K562 (cell line): ENCODE measurements at regions not wholly inside any gene's neighbourhood (a gene's known extent, or its start where the extent isn't known, plus 50 kb on each side); places are given as distances from the start of the nearest gene placed in this dataset.

ENCODE experiments used
- ATAC-seq: fragments of 200-7000 bp; cut with Tn5 transposase; 3 replicates; pipeline ENCODE4 v1.9.1; 2020; ENCODE audit warnings: moderate library complexity
- BruUV-seq: library from RNA; stranded (reverse); fragments of 400-500 nt; replicated peaks from 2 replicates; lab custom pipeline; 2021; lab: Mats Ljungman, UMichigan
- CTCF ChIA-PET: fragments of 300-600 bp; formaldehyde crosslinking; extraction: SDS; loops from one replicate; lab custom pipeline; 2021; ENCODE audit warnings: low intra/inter-chr PET ratio; lab: Yijun Ruan, JAX
- POLR2A ChIA-PET: fragments of 300-600, 350-650 bp; sonication (Branson Sonifier 250); formaldehyde crosslinking; extraction: SDS; loops from one replicate; lab custom pipeline; 2021; ENCODE audit warnings: antibody characterized with exemption, inconsistent platforms; lab: Yijun Ruan, JAX
- DNase-seq, 4 experiments: peaks; one replicate each; pipeline versions ENCODE4 v3.0.0 to v3.0.0-alpha.2; 2011 to 2018; ENCODE audit warnings: low spot score in 3 of 4, mixed read lengths in 3 of 4; ENCODE audit errors: extremely low read depth in 1 of 4
- FAIRE-seq: peaks from 2 replicates; lab custom pipeline; 2011; peaks lifted over from hg19 to GRCh38; lab: Jason Lieb, UNC
- H2AFZ ChIP-seq: 2 replicates; pipeline ENCODE4 v1.6.0; 2011; ENCODE audit warnings: low read depth, low read length, control low read depth, inconsistent platforms
- H3K27ac ChIP-seq: fragments of 200-600 bp; 3 replicates; pipeline ENCODE4 v1.8.0; 2011; ENCODE audit warnings: low read depth, mild to moderate bottlenecking, control low read depth, inconsistent platforms, low read length, moderate library complexity, mixed read lengths; ENCODE audit errors: extremely low read depth
- H3K27me3 ChIP-seq, 2 experiments: fragments of 300-600 bp in 1 of 2; 2 replicates in 1 of 2; 3 replicates in 1 of 2; pipeline versions ENCODE4 v1.6.0 to v1.8.0; 2011; ENCODE audit warnings: inconsistent platforms in 2 of 2, low read length in 2 of 2, mild to moderate bottlenecking in 1 of 2, mixed read lengths in 1 of 2, moderate library complexity in 1 of 2; ENCODE audit not compliant: control insufficient read depth in 2 of 2, insufficient read depth in 2 of 2
- H3K36me3 ChIP-seq: fragments of 300-600 bp; 3 replicates; pipeline ENCODE4 v1.8.0; 2011; ENCODE audit warnings: mild to moderate bottlenecking, low read length, inconsistent platforms; ENCODE audit not compliant: control insufficient read depth, insufficient read depth
- H3K4me1 ChIP-seq, 2 experiments: fragments of 200-600 bp in 1 of 2; replicated peaks in 1 of 2; 2 replicates in 1 of 2; 3 replicates in 1 of 2; pipeline versions ENCODE4 v1.5.1 to v1.8.0; 2011; ENCODE audit warnings: inconsistent platforms in 2 of 2, low read length in 2 of 2, mild to moderate bottlenecking in 1 of 2, mixed read lengths in 1 of 2, moderate library complexity in 1 of 2; ENCODE audit not compliant: control insufficient read depth in 2 of 2, insufficient read depth in 2 of 2
- H3K4me2 ChIP-seq: 2 replicates; pipeline ENCODE4 v1.6.1; 2011; ENCODE audit warnings: low read length, control low read depth, inconsistent platforms, mixed read lengths; ENCODE audit not compliant: insufficient read depth
- H3K4me3 ChIP-seq: fragments of 200-600 bp; sonication (generic), shearing (Covaris generic); 2 replicates; pipeline ENCODE4 v1.5.1; 2016; ENCODE audit warnings: control low read depth, inconsistent platforms
- H3K79me2 ChIP-seq: fragments of 200-600 bp; 3 replicates; pipeline ENCODE4 v1.8.0; 2011; ENCODE audit warnings: low read length, inconsistent platforms; ENCODE audit not compliant: control insufficient read depth, insufficient read depth
- H3K9ac ChIP-seq, 2 experiments: 2 replicates each; pipeline versions ENCODE4 v1.6.0 to v1.6.1; 2011; ENCODE audit warnings: low read depth in 2 of 2, low read length in 2 of 2, control low read depth in 1 of 2, inconsistent platforms in 1 of 2, mild to moderate bottlenecking in 1 of 2, mixed read lengths in 1 of 2; ENCODE audit not compliant: insufficient read depth in 1 of 2
- H3K9me1 ChIP-seq: one replicate; pipeline ENCODE4 v1.6.0; 2011; ENCODE audit warnings: inconsistent platforms, mild to moderate bottlenecking, low read length, moderate library complexity; ENCODE audit not compliant: control insufficient read depth, insufficient read depth
- H3K9me3 ChIP-seq: replicated peaks from 2 replicates; pipeline ENCODE4 v1.5.1; 2011; ENCODE audit warnings: low read depth, low read length, inconsistent platforms; ENCODE audit not compliant: control insufficient read depth, insufficient read depth
- H4K20me1 ChIP-seq: replicated peaks from 2 replicates; pipeline ENCODE4 v1.6.1; 2011; ENCODE audit warnings: low read length, inconsistent platforms, mixed read lengths; ENCODE audit not compliant: control insufficient read depth, insufficient read depth
- ATF3 ChIP-seq, 2 experiments: fragments of 450-650 bp in 1 of 2; sonication (generic) in 1 of 2; formaldehyde crosslinking in 1 of 2; IDR thresholded peaks in 1 of 2; conservative IDR thresholded peaks in 1 of 2; 2 replicates each; pipeline versions ENCODE4 v1.6.1 to v1.8.1; 2016 to 2023; ENCODE audit warnings: mild to moderate bottlenecking in 2 of 2, moderate library complexity in 2 of 2, inconsistent platforms in 1 of 2, missing genetic modification reagents in 1 of 2
- CUX1 ChIP-seq: fragments of 200-800 bp; sonication (Bioruptor generic); IDR thresholded peaks from 2 replicates; pipeline ENCODE4 v1.6.1; 2016; ENCODE audit warnings: missing genetic modification characterization, missing compliant biosample characterization
- HMGXB4 ChIP-seq: sonication (generic); formaldehyde crosslinking; IDR thresholded peaks from 2 replicates; pipeline ENCODE4 v1.8.1; 2023; ENCODE audit warnings: mild to moderate bottlenecking, missing genetic modification reagents
- NFIC ChIP-seq: fragments of 450-650 bp; IDR thresholded peaks from 2 replicates; pipeline ENCODE4 v1.6.1; 2017; ENCODE audit warnings: mild to moderate bottlenecking, inconsistent platforms
- NUFIP1 ChIP-seq: fragments of 450-650 bp; IDR thresholded peaks from 2 replicates; pipeline ENCODE4 v1.6.1; 2018; ENCODE audit not compliant: partially characterized antibody
- POLR2H ChIP-seq: IDR thresholded peaks from 2 replicates; pipeline ENCODE4 v1.6.1; 2016; ENCODE audit warnings: missing genetic modification characterization, low read depth, mild to moderate bottlenecking, control low read depth, missing compliant biosample characterization, moderate library complexity
- SAFB ChIP-seq: fragments of 200-400 bp; formaldehyde crosslinking; IDR thresholded peaks from 2 replicates; pipeline ENCODE4 v1.6.1; 2017; ENCODE audit warnings: low read depth, low read length, borderline replicate concordance
- TSC22D4 ChIP-seq: fragments of 450-650 bp; IDR thresholded peaks from 2 replicates; pipeline ENCODE4 v1.6.1; 2016; ENCODE audit warnings: missing genetic modification characterization, missing biosample characterization, control low read depth
- WGBS: fragments of 100-300 bp; shearing (Covaris generic); methylation state at CpG from one replicate; pipeline ENCODE4 v1.1.6; 2016; ENCODE audit warnings: low coverage, mixed read lengths; ENCODE audit not compliant: insufficient coverage; ENCODE audit errors: missing lambda C conversion rate; 5-methylcytosine and 5-hydroxymethylcytosine counted together
- in situ Hi-C: fragments of 300-500 bp; cut with MboI; formaldehyde crosslinking; loops from 4 replicates; pipeline ENCODE4 v1.15.0; 2018; ENCODE audit warnings: inconsistent platforms, mixed read lengths
- intact Hi-C: fragments of 100-400 bp; cut with micrococcal nuclease; formaldehyde crosslinking; loops from 2 replicates; pipeline ENCODE4 v1.14.2; 2022

GRCh38 chr3:45319996-45320305, 68.4 kb upstream of the LARS2 start:
- H3K79me2 ChIP-seq, result no peaks in the 10 kb centered on the region
- H3K4me3 ChIP-seq, result no peak overlapping the region
- H3K27me3 ChIP-seq, result peaks cover 27 to 39% of the 10 kb centered on the region in 2 experiments
- no peak overlapping the region for H3K27ac ChIP-seq
- ChIA-PET POLR2A (interaction anchor here (0.6 to 1.6 kb wide), 8 partner anchors 11 to 406 kb away, joined by 3 to 6 read pairs (median 4); no protein-coding TSS in a partner anchor), CTCF (no interaction called here)
- no peaks in the 10 kb centered on the region for H3K4me1 ChIP-seq
- H2AFZ ChIP-seq, result no peak overlapping the region
- no peaks in the 10 kb centered on the region for H4K20me1 ChIP-seq
- H3K9me3 ChIP-seq, result no peaks in the 10 kb centered on the region
- no peaks in the 10 kb centered on the region for H3K36me3 ChIP-seq
- no peak for ATAC-seq
- intact Hi-C loops (no loop called here), in situ Hi-C loops (no loop called here)
- H3K9me1 ChIP-seq, result no peaks in the 10 kb centered on the region
- BruUV-seq, result no TSS peak
- DNase-seq, result no peak
- no peak overlapping the region for H3K9ac ChIP-seq
- no peak for TF ChIP-seq ATF3 (IDR thresholded peaks at IDR 0.05)
- TF ChIP-seq ATF3 (CRISPR knock-in tag; conservative IDR thresholded peaks at IDR 0.05), result no peak
- no peak for TF ChIP-seq NUFIP1
- no peak for TF ChIP-seq HMGXB4 (CRISPR knock-in tag)
- TF ChIP-seq TSC22D4 (tag), result no peak
- no peak for TF ChIP-seq CUX1 (CRISPR knock-in tag)
- no peak for TF ChIP-seq SAFB
- no peak for TF ChIP-seq POLR2H (tag)
- TF ChIP-seq NFIC, result no peak
- WGBS, result 18% methylated on average over 3 of the region's 3 CpGs
- no peak for FAIRE-seq
- no peak overlapping the region for H3K4me2 ChIP-seq
